Keratinocyte (primary cell): ENCODE measurements at regions not wholly inside any gene's neighbourhood (a gene's known extent, or its start where the extent isn't known, plus 50 kb on each side); places are given as distances from the start of the nearest gene placed in this dataset.

Source experiments
- DNase-seq: peaks from one replicate; pipeline ENCODE4 v3.0.0-alpha.2; 2011; ENCODE audit warnings: low read depth, missing footprints, low spot score
- FAIRE-seq: peaks from 2 replicates; lab custom pipeline; 2011; peaks lifted over from hg19 to GRCh38; lab: Jason Lieb, UNC
- H2AFZ ChIP-seq: 2 replicates; pipeline ENCODE4 v1.6.0; 2012; ENCODE audit warnings: low read length, control low read depth, inconsistent platforms; ENCODE audit not compliant: control insufficient read depth
- H3K27ac ChIP-seq: 2 replicates; pipeline ENCODE4 v1.5.1; 2011; ENCODE audit warnings: low read length; ENCODE audit not compliant: control insufficient read depth, insufficient read depth
- H3K27me3 ChIP-seq: 3 replicates; pipeline ENCODE4 v1.6.0; 2011; ENCODE audit warnings: low read length; ENCODE audit not compliant: control insufficient read depth, insufficient read depth; ENCODE audit errors: extremely low read depth
- H3K36me3 ChIP-seq, 2 experiments: 2 replicates in 1 of 2; 3 replicates in 1 of 2; pipeline ENCODE4 v1.5.1; 2011; ENCODE audit warnings: low read length in 2 of 2, mild to moderate bottlenecking in 1 of 2; ENCODE audit not compliant: control insufficient read depth in 2 of 2, insufficient read depth in 2 of 2; ENCODE audit errors: extremely low read depth in 1 of 2
- H3K4me1 ChIP-seq: 3 replicates; pipeline ENCODE4 v1.5.1; 2011; ENCODE audit warnings: low read length; ENCODE audit not compliant: control insufficient read depth, insufficient read depth; ENCODE audit errors: extremely low read depth
- H3K4me2 ChIP-seq: 3 replicates; pipeline ENCODE4 v1.6.0; 2011; ENCODE audit warnings: low read depth, low read length; ENCODE audit not compliant: control insufficient read depth, insufficient read depth; ENCODE audit errors: extremely low read depth
- H3K4me3 ChIP-seq, 3 experiments: fragments of 200-600 bp in 1 of 3; sonication (generic) in 1 of 3; 2 replicates in 2 of 3; 3 replicates in 1 of 3; pipeline ENCODE4 v1.5.1; 2011 to 2016; ENCODE audit warnings: low read length in 3 of 3, mild to moderate bottlenecking in 3 of 3, control low read depth in 2 of 3, inconsistent platforms in 1 of 3, low read depth in 1 of 3, mixed read lengths in 1 of 3, mixed run types in 1 of 3, moderate library complexity in 1 of 3; ENCODE audit not compliant: control insufficient read depth in 2 of 3, insufficient read depth in 2 of 3; ENCODE audit errors: extremely low read depth in 1 of 3
- H3K79me2 ChIP-seq: 2 replicates; pipeline ENCODE4 v1.6.0; 2012; ENCODE audit warnings: low read length; ENCODE audit not compliant: control insufficient read depth, insufficient read depth
- H3K9ac ChIP-seq: 3 replicates; pipeline ENCODE4 v1.6.0; 2011; ENCODE audit warnings: low read length; ENCODE audit not compliant: control insufficient read depth, insufficient read depth; ENCODE audit errors: extremely low read depth
- H3K9me1 ChIP-seq: 3 replicates; pipeline ENCODE4 v1.6.0; 2011; ENCODE audit warnings: low read length; ENCODE audit not compliant: control insufficient read depth, insufficient read depth; ENCODE audit errors: extremely low read depth
- H3K9me3 ChIP-seq: 2 replicates; pipeline ENCODE4 v1.5.1; 2012; ENCODE audit warnings: low read depth, low read length; ENCODE audit not compliant: control insufficient read depth
- H4K20me1 ChIP-seq: 3 replicates; pipeline ENCODE4 v1.6.0; 2011; ENCODE audit warnings: low read length; ENCODE audit not compliant: control insufficient read depth, insufficient read depth; ENCODE audit errors: extremely low read depth
- CTCF ChIP-seq, 3 experiments: IDR thresholded peaks in 1 of 3; conservative IDR thresholded peaks in 1 of 3; optimal IDR thresholded peaks in 1 of 3; 2 replicates in 2 of 3; 3 replicates in 1 of 3; pipeline versions ENCODE3 to v1.5.1; 2011; ENCODE audit warnings: low read length in 3 of 3, mild to moderate bottlenecking in 3 of 3, moderate library complexity in 2 of 3, control low read depth in 1 of 3, inconsistent platforms in 1 of 3; ENCODE audit not compliant: insufficient read depth in 2 of 3; ENCODE audit errors: extremely low read depth in 1 of 3
- EZH2 ChIP-seq: IDR thresholded peaks from one replicate; pipeline ENCODE4 v1.6.1; 2012; ENCODE audit warnings: inconsistent platforms, mild to moderate bottlenecking, low read length, moderate library complexity
- dilution Hi-C: fragments of 300-500 bp; cut with MboI; formaldehyde crosslinking; loops from one replicate; pipeline ENCODE4 v1.7.0; 2020; ENCODE audit warnings: low sequenced_read_pairs; ENCODE audit not compliant: extremely low pct_ligation_motif_present

GRCh38 chr1:232872284-232872683 is 67.1 kb downstream of the MAP10 start:
- no peaks in the 10 kb centered on the region for H3K9me1 ChIP-seq
- no peak for TF ChIP-seq EZH2
- no peak for TF ChIP-seq CTCF (optimal IDR thresholded peaks at IDR 0.05 in 1 of 3, IDR thresholded peaks at IDR 0.05 in 1 of 3, conservative IDR thresholded peaks at IDR 0.05 in 1 of 3; ENCODE audit: extremely low read depth in 1 of 3, insufficient read depth in 2 of 3, low read length in 3 of 3)
- H3K27ac ChIP-seq = no peak overlapping the region
- no peaks in the 10 kb centered on the region for H4K20me1 ChIP-seq
- H3K4me1 ChIP-seq = peaks cover 31% of the 10 kb centered on the region
- FAIRE-seq (no peak), DNase-seq (no peak)
- no peak overlapping the region for H3K4me3 ChIP-seq
- H2AFZ ChIP-seq = no peak overlapping the region
- no peaks in the 10 kb centered on the region for H3K9me3 ChIP-seq
- dilution Hi-C loops = no loop called here
- no peaks in the 10 kb centered on the region for H3K36me3 ChIP-seq
- H3K9ac ChIP-seq = no peak overlapping the region
- H3K27me3 ChIP-seq = no peaks in the 10 kb centered on the region
- no peaks in the 10 kb centered on the region for H3K79me2 ChIP-seq
- no peak overlapping the region for H3K4me2 ChIP-seq

GRCh38 chr1:232872738-232873137 is 67.5 kb downstream of the MAP10 start:
- Histone ChIP-seq H3K9me1 (no peaks in the 10 kb centered on the region), H2AFZ (no peak overlapping the region), H3K79me2 (no peaks in the 10 kb centered on the region), H3K27ac (no peak overlapping the region), H3K9ac (no peak overlapping the region), H3K4me2 (no peak overlapping the region), H3K9me3 (no peaks in the 10 kb centered on the region), H3K36me3 (no peaks in the 10 kb centered on the region), H3K27me3 (no peaks in the 10 kb centered on the region), H3K4me1 (peaks cover 31% of the 10 kb centered on the region), H4K20me1 (no peaks in the 10 kb centered on the region), H3K4me3 (no peak overlapping the region)
- peak; percentile 23 for FAIRE-seq
- dilution Hi-C loops = no loop called here
- TF ChIP-seq EZH2 = no peak
- TF ChIP-seq CTCF (optimal IDR thresholded peaks at IDR 0.05 in 1 of 3, IDR thresholded peaks at IDR 0.05 in 1 of 3, conservative IDR thresholded peaks at IDR 0.05 in 1 of 3; ENCODE audit: extremely low read depth in 1 of 3, insufficient read depth in 2 of 3, low read length in 3 of 3) = no peak
- no peak for DNase-seq
